ENCODE measurements at regions not wholly inside any gene's neighbourhood (a gene's known extent, or its start where the extent isn't known, plus 50 kb on each side); places are given as distances from the start of the nearest gene placed in this dataset.

DNA sequence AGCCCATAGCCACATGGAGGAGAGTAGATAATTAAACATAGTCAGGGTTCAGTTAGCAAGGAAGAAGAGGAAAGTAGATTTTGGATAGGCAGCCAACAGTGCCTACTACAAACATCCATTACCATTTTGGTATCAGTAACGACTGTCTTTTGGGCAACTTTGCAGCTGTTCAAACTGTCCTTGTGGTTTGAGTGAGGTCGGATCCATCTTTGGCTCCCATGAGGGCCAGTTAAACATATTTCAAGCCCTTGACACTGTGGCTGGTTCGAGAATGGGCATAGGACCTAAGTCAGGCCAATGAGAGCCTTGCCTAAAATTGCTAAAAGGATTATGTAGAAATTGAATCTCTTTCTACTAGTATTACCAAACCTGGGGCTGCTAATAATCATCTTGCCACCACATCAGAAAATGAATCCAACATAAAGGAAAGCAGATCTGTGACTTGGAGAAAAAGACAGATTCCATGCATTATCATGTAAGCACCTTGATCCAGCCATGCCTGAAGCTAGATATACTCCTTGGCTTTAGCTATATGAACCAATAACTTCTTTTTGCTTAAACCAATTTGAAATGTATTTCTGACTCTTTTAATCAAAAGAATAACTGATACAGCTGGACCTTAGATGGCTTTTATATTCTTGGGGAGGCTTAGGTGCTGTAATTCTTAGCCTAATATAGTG lies 75.0 kb upstream of the STAM2 start:
- no peak for DNase-seq (ENCODE audit: low read depth)
- no peak overlapping the region for H3K4me3 ChIP-seq (ENCODE audit: low read depth, low read length)
- no peak for TF ChIP-seq CTCF (IDR thresholded peaks at IDR 0.05; ENCODE audit: insufficient read depth, low read depth, low read length)

- H3K4me3 ChIP-seq (ENCODE audit: low read depth, low read length) = no peak overlapping the region
- DNase-seq (ENCODE audit: low read depth) = no peak
- TF ChIP-seq CTCF (IDR thresholded peaks at IDR 0.05; ENCODE audit: insufficient read depth, low read depth, low read length) = no peak
Observed at GRCh38 chr2:152251211-152251610, 75.6 kb upstream of the STAM2 start.

GRCh38 chr2:152251811-152252210 lies 76.2 kb upstream of the STAM2 start:
- no peak for TF ChIP-seq CTCF (IDR thresholded peaks at IDR 0.05; ENCODE audit: insufficient read depth, low read depth, low read length)
- no peak overlapping the region for H3K4me3 ChIP-seq (ENCODE audit: low read depth, low read length)
- DNase-seq (ENCODE audit: low read depth) = no peak

DNA sequence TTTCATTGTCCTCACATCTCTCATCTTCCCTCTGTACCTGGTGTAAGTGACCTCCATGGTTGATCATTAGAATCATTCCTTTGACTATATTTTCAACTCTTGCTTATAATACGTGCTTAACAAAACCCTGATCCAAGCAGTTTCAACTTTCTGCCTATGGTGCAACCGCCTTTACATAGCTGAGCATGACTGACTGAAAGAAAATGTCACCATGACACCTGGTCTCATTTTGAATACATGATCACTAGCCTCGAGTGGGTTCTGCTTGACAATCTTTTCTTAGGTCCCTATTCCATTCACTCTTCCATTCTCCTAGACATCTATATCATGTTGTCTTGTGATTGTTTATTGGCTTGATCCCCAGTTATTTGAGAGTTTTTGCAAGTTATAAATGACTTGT lies 78.9 kb upstream of the STAM2 start:
- DNase-seq (ENCODE audit: low read depth) = no peak
- H3K4me3 ChIP-seq (ENCODE audit: low read depth, low read length) = no peak overlapping the region
- TF ChIP-seq CTCF (IDR thresholded peaks at IDR 0.05; ENCODE audit: insufficient read depth, low read depth, low read length) = no peak

DNA sequence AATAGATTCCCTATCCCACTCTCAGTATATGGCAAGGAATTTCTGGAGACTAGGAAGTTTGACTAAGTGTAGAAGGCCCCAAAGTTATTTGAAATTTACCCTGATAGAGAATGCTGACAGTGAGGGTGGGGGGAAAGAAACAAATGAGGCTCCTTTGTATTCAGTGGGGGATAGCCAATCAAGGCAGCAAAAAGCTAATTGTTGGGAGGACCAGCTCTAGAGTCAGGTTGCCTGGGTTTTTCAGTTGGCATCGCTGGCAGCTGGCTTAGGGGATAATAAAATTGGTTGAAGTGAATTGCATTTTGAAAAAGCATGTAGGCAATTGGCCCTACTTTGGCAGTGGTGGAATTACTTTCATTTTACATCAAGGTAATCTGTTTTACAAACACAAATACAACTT lies 79.4 kb upstream of the STAM2 start:
- no peak for TF ChIP-seq CTCF (IDR thresholded peaks at IDR 0.05; ENCODE audit: insufficient read depth, low read depth, low read length)
- no peak for DNase-seq (ENCODE audit: low read depth)
- no peak overlapping the region for H3K4me3 ChIP-seq (ENCODE audit: low read depth, low read length)

DNA sequence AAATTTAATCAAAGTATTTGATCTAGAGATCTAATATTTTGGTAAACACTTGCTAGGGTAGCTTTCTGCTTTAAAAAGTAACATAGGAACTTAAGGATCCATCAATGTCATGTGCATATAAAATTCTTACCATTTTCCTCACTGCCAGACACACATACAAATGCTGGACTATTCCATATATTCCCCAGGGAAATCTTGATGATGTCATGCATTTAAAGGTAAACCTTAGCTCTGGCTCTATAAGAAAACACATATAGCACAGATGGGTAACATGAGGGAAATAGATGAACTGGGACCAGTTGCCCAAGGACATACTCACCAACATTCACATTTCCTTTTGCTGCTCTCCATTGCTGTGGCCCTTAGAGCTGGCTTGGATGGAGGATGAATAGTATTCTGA lies 79.1 kb upstream of the FMNL2 start:
- no peak overlapping the region for H3K4me3 ChIP-seq (ENCODE audit: low read depth, low read length)
- no peak for DNase-seq (ENCODE audit: low read depth)
- no peak for TF ChIP-seq CTCF (IDR thresholded peaks at IDR 0.05; ENCODE audit: insufficient read depth, low read depth, low read length)

GRCh38 chr2:152260939-152261338 lies 74.0 kb upstream of the FMNL2 start:
- DNase-seq (ENCODE audit: low read depth) = no peak
- no peak for TF ChIP-seq CTCF (IDR thresholded peaks at IDR 0.05; ENCODE audit: insufficient read depth, low read depth, low read length)
- H3K4me3 ChIP-seq (ENCODE audit: low read depth, low read length) = no peak overlapping the region
